T-helper 1 cell treated with Interleukin-12 subunit alpha and Interleukin-12 subunit beta and Interleukin-4 antibody, amounts not matched to agents 30 μg/mL and 1 μg/mL, for 36 hours (primary cell): ENCODE measurements at regions not wholly inside any gene's neighbourhood (a gene's known extent, or its start where the extent isn't known, plus 50 kb on each side); places are given as distances from the start of the nearest gene placed in this dataset.
A peak's percentile ranks its signal among the peaks of the same experiment; 100 is the strongest.
"Not testable (repeated sequence)": the region's sequence is repeated elsewhere in the genome, so short reads cannot be mapped to it uniquely, and the experiment has no call there.

Experiments used
- H3K27ac Mint-ChIP-seq: one replicate; pipeline ENCODE4 v1.8.0; 2021; ENCODE audit warnings: mild to moderate bottlenecking, mixed read lengths
- H3K27me3 Mint-ChIP-seq: one replicate; pipeline ENCODE4 v1.8.0; 2021; ENCODE audit warnings: low read depth, mixed read lengths
- H3K36me3 Mint-ChIP-seq: one replicate; pipeline ENCODE4 v1.8.0; 2021; ENCODE audit warnings: low read depth, mixed read lengths
- H3K4me1 Mint-ChIP-seq: one replicate; pipeline ENCODE4 v1.8.0; 2021; ENCODE audit warnings: low read depth, mixed read lengths
- H3K4me3 Mint-ChIP-seq: one replicate; pipeline ENCODE4 v1.8.0; 2021; ENCODE audit warnings: mild to moderate bottlenecking, moderate library complexity, mixed read lengths
- H3K9me3 Mint-ChIP-seq: one replicate; pipeline ENCODE4 v1.8.0; 2021; ENCODE audit warnings: mixed read lengths

DNA sequence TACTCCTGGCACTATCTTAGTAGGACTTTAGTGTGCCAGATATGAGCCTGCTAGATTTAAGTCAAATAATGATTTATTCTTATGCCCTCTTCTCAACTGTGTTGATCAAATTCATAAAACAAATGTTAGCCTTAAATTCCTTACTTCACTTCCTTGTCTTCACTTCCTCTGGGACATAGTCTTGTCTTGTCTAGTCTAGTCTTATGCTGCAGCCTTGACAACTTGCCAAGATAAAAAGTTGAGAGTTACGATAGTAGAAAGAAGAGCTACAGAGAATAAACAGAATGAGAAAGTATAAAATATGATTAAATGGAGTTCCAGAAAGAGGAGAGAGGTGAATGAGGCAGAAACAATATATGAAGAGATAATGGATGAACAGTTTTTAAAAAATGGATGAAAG, 378.1 kb downstream of the DAD1 start:
- Mint-ChIP-seq H3K4me1 (peaks cover 2% of the 10 kb centered on the region), H3K36me3 (no peaks in the 10 kb centered on the region), H3K4me3 (no peak overlapping the region), H3K27me3 (peaks cover 4% of the 10 kb centered on the region), H3K9me3 (no peaks in the 10 kb centered on the region), H3K27ac (no peak overlapping the region)

DNA sequence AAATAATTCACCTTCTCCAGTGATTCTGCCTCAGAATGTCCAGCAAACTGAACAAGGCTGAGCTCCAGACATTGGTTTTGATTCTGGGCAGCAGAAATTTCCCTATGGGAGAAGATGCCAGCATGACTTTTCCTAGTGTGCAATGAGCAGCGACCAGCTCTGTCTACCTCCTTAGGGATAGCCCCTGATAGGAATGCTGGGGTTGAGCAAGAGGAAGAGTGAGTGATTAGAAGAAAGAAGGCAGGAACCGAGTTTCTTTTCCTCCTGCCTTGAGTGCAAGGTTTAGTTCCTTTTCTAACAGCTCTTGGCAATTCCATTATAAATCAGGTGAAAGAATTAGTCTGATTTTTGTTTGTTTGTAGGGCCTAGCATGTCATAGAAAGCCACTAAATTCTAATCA, 379.0 kb downstream of the DAD1 start:
- H3K36me3 Mint-ChIP-seq: no peaks in the 10 kb centered on the region
- H3K27ac Mint-ChIP-seq: no peak overlapping the region
- H3K4me3 Mint-ChIP-seq: no peak overlapping the region
- peaks cover 4% of the 10 kb centered on the region for H3K27me3 Mint-ChIP-seq
- peaks cover 2% of the 10 kb centered on the region for H3K4me1 Mint-ChIP-seq
- no peaks in the 10 kb centered on the region for H3K9me3 Mint-ChIP-seq

DNA sequence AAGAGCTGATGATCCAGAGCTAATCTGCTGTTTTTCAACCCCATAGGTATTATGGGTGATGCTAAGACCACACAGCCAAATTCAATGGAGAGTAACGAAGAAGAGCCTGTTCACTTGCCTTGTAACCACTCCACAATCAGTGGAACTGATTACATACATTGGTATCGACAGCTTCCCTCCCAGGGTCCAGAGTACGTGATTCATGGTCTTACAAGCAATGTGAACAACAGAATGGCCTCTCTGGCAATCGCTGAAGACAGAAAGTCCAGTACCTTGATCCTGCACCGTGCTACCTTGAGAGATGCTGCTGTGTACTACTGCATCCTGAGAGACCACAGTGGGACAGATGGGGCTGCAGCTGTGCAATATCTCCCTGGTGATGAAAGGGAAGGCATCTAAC, 386.0 kb downstream of the DAD1 start:
- no peaks in the 10 kb centered on the region for H3K9me3 Mint-ChIP-seq
- H3K27ac Mint-ChIP-seq: peak overlapping the region; percentile 69
- H3K4me1 Mint-ChIP-seq: peaks cover 12% of the 10 kb centered on the region
- peaks cover 2% of the 10 kb centered on the region for H3K36me3 Mint-ChIP-seq
- H3K27me3 Mint-ChIP-seq: no peaks in the 10 kb centered on the region
- H3K4me3 Mint-ChIP-seq: peak overlapping the region; percentile 78

- Mint-ChIP-seq H3K9me3 (no peaks in the 10 kb centered on the region), H3K27me3 (no peaks in the 10 kb centered on the region), H3K4me3 (peak overlapping the region; percentile 78), H3K36me3 (peaks cover 4% of the 10 kb centered on the region), H3K4me1 (peaks cover 12% of the 10 kb centered on the region), H3K27ac (peak overlapping the region; percentile 69)
Observed at GRCh38 chr14:22202313-22202712, 386.7 kb downstream of the DAD1 start.

DNA sequence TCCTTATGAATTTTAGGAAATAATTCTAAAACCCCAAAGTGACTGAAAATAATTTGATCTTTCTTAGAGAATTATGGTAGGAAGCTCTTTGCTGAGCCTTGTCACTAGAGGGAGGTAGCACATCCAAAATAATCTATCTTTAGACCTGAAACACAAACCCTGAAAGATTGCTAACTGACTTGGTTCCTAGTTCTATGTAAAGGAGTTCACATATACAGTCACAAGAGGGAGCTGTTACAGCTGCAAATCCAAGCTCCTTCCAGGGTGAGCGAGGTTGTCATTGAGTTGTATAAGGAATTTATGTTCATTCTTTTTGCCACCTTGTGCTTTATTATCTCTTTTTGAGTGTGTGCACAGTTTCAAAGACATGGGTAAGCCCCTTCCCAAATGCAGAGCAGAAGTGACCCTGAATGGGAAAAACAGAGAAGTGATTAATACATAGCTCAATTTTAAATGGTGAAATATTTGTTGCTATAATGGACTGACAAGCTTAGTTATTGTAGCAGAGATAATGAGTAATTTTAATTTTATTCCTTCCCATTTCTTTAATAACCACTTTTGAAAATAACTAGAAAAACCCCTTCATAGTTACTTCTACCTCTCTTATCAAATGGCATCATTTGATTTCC, 387.9 kb downstream of the DAD1 start:
- Mint-ChIP-seq H3K9me3 (no peaks in the 10 kb centered on the region), H3K4me1 (peaks cover 12% of the 10 kb centered on the region), H3K27ac (peak overlapping the region; percentile 45), H3K36me3 (peaks cover 4% of the 10 kb centered on the region), H3K4me3 (no peak overlapping the region), H3K27me3 (no peaks in the 10 kb centered on the region)

DNA sequence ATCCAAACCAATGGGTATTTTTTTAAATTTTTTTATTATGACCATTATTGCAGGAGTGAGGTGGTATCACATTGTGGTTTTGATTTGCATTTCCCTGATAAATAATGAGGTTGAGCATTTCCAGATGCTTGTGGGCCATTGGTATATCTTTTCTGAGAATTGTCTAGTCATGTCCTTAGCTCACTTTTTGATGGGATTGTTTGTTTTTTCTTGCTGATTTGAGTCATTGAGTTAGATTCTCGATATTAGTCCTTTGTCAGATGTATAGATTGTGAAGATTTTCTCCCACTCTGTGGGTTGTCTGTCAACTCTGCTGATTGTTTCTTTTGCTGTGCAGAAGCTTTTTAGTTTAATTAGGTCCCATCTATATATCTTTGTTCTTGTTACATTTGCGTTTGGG, 388.9 kb downstream of the DAD1 start:
- not testable (repeated sequence) for H3K36me3 Mint-ChIP-seq
- peaks cover 12% of the 10 kb centered on the region for H3K4me1 Mint-ChIP-seq
- peak overlapping the region; percentile 55 for H3K27ac Mint-ChIP-seq

DNA sequence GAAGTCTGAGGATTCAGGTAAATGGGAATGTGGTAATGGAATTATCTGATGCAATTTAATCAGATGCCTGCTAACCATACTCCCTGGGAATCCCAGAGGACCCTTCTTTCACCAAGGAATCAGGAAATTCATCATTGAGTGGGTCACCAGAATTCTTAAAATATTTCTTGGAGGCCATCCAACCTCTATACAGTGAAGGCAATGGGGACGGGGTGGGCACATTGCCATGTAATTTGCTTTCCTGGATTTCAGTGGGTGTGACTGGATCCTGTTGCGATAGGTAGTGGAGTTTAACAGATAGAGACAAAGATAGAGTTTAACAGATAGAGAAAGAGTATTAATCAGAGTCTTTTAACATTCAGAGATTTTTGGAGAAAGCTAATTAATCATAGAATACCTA, 394.4 kb downstream of the DAD1 start:
- no peak overlapping the region for H3K4me3 Mint-ChIP-seq
- peaks cover 2% of the 10 kb centered on the region for H3K36me3 Mint-ChIP-seq
- H3K4me1 Mint-ChIP-seq: no peaks in the 10 kb centered on the region
- no peaks in the 10 kb centered on the region for H3K9me3 Mint-ChIP-seq
- no peak overlapping the region for H3K27ac Mint-ChIP-seq
- H3K27me3 Mint-ChIP-seq: no peaks in the 10 kb centered on the region

More for the DNA sequence above, 388.9 kb downstream of the DAD1 start:
- H3K27me3 Mint-ChIP-seq, H3K4me3 Mint-ChIP-seq, H3K9me3 Mint-ChIP-seq: not testable (repeated sequence)

DNA sequence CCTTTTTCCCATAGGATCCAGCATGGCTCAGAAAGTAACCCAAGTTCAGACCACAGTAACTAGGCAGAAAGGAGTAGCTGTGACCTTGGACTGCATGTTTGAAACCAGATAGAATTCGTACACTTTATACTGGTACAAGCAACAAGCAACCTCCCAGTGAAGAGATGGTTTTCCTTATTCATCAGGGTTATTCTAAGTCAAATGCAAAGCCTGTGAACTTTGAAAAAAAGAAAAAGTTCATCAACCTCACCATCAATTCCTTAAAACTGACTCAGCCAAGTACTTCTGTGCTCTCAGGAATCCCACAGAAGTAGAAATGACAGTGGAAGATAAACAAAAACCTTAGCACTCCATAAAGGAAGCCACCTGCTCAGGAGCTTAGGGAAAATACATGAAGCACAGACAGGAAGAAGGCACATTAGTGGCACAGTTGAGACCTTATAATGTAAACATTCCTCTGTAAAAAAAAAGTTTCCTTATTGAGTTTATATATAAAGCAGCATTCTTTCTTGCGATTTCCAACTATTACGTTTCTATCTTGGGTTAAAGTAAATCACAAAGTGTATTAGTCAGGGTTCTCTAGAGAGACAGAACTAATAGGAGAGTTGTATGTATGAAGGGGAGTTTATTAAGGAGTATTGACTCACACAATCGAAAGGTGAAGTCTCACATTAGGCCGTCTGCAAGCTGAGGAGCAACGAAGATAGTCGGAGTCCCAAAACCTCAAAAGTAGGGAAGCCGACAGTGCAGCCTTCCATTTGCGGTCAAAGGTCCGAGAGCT, 398.4 kb downstream of the DAD1 start:
- no peak overlapping the region for H3K27ac Mint-ChIP-seq
- H3K4me1 Mint-ChIP-seq: no peaks in the 10 kb centered on the region
- H3K4me3 Mint-ChIP-seq: no peak overlapping the region
- no peaks in the 10 kb centered on the region for H3K36me3 Mint-ChIP-seq
- H3K27me3 Mint-ChIP-seq: no peaks in the 10 kb centered on the region
- H3K9me3 Mint-ChIP-seq: no peaks in the 10 kb centered on the region

DNA sequence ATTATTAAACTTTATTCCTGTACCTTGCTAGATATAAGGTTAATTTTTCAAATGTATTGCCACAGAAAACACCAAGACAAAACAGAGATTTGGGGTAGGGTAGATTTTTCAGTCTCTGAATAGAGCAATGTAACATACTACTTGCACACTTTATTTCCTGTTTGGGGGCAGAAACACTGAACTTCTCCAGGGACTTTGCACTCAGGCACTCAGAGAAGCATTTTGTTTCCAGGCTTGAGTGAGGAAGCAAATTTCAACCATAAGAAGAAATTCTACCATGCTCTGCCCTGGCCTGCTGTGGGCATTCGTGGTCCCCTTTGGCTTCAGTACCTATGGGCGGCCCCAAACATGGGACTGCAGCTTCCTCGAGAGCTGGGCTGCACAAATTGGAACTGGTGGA, 399.1 kb downstream of the DAD1 start:
- Mint-ChIP-seq H3K27me3 (no peaks in the 10 kb centered on the region), H3K36me3 (no peaks in the 10 kb centered on the region), H3K9me3 (no peaks in the 10 kb centered on the region), H3K4me3 (no peak overlapping the region), H3K4me1 (no peaks in the 10 kb centered on the region), H3K27ac (no peak overlapping the region)

DNA sequence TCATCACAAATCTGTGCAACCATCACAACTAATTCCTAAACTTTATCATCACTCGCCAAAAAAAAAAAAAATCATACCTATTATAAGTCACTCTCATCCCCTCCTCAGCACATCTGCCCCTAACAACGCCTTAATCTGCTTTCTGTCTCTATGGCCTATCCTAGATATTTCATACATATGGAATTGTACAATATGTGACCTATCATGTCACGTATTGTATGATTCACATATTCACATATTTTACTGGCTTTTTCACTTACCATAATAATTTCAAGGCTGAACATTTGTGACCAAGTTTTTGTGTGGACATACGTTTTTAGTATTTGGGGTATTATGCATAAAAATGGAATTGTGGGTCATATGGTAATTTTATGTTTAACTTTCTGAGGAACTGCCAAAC, 400.7 kb downstream of the DAD1 start:
- Mint-ChIP-seq H3K4me3 (no peak overlapping the region), H3K27me3 (no peaks in the 10 kb centered on the region), H3K27ac (no peak overlapping the region), H3K36me3 (no peaks in the 10 kb centered on the region), H3K9me3 (no peaks in the 10 kb centered on the region), H3K4me1 (no peaks in the 10 kb centered on the region)

GRCh38 chr14:22185789-22186188, 403.2 kb downstream of the DAD1 start:
- Mint-ChIP-seq H3K4me1 (no peaks in the 10 kb centered on the region), H3K27me3 (no peaks in the 10 kb centered on the region), H3K4me3 (no peak overlapping the region), H3K36me3 (no peaks in the 10 kb centered on the region), H3K27ac (no peak overlapping the region), H3K9me3 (no peaks in the 10 kb centered on the region)

DNA sequence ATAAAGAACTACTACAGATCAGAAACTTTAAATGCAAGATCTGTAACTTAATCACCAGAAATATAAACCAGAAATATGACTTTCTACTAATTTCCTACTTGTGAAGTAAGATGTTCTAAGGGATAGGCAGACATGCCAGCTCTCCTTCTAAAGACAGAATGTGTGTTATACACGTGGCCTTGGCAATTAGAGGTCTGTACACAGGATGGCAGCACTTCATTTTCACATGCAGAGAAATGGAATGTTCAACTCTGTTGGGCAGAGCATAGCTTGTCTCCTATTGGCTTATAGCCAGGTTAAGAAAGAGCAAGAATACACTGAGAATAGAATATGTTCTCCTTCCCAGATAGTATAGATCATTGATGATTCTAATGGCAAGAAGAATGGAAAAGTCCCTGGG, 403.8 kb downstream of the DAD1 start:
- Mint-ChIP-seq H3K27ac (no peak overlapping the region), H3K4me1 (no peaks in the 10 kb centered on the region), H3K9me3 (no peaks in the 10 kb centered on the region), H3K4me3 (no peak overlapping the region), H3K27me3 (no peaks in the 10 kb centered on the region), H3K36me3 (no peaks in the 10 kb centered on the region)

DNA sequence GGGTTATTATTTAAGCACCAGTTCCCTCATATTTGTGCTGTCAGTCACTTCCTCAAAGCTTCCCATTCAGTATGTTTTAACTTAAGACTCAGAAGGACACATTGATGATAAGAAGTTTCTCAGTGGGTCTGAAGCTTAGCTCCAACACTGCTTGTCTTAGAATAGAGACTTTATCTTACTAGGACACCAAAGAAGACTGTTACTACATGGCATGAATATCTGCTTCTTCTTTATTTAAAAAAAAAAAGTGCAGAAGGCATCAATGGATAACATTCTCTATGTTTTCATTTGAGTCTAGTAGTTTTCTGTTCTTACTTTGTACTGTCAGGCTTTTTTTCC, 404.2 kb downstream of the DAD1 start:
- H3K36me3 Mint-ChIP-seq: no peaks in the 10 kb centered on the region
- no peaks in the 10 kb centered on the region for H3K9me3 Mint-ChIP-seq
- no peak overlapping the region for H3K4me3 Mint-ChIP-seq
- H3K27ac Mint-ChIP-seq: no peak overlapping the region
- H3K27me3 Mint-ChIP-seq: no peaks in the 10 kb centered on the region
- no peaks in the 10 kb centered on the region for H3K4me1 Mint-ChIP-seq

DNA sequence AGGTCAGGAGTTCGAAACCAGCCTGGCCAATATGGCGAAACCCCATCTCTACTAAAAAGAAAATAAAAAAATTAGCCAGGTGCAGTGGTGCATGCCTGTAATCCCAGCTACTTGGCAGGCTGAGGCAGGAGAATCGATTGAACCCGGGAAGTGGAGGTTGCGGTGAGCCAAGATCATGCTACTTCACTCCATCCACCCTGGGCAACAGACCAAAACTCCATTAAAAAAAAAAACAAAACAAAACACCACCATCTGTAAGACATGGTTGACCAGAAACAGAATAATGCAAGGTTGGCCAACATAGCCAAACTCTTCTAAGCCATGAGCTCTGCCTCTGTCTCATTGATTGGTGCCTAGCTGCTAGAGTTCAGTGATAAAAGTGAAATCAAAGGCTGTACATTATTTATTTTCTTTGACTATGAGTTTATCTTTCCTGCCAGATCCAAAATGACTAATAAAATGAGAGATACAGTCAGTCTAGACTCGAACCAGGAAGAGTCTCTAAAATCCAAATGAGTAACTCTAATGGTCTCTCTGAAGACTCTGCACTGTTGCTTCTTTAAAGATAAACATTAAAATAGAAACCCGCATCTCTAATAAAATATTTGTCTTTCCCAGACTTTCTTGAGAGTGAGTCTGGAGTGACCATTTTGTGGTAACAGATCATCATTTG, 404.7 kb downstream of the DAD1 start:
- Mint-ChIP-seq H3K27me3 (no peaks in the 10 kb centered on the region), H3K27ac (no peak overlapping the region), H3K4me3 (no peak overlapping the region), H3K4me1 (no peaks in the 10 kb centered on the region), H3K36me3 (no peaks in the 10 kb centered on the region), H3K9me3 (no peaks in the 10 kb centered on the region)

DNA sequence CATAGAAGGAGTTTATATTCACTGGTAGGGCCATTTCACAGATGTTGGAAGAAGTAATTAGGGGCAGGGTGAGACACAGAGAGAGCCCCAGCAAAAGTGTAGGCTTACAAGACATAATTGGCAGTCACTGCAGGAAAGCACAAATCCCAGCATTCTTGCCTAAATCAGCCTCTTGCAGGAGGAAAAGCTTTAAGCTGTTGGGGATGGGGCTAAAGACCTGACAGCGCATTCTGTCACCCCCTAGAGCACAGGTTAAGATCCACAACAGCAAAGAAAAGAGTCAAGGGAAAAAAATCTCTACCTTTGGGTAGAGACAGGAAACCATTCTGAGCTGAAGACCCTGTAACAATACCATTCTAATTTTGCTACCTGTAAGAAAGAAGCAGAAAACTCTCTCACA, 409.0 kb downstream of the DAD1 start:
- Mint-ChIP-seq H3K9me3 (no peaks in the 10 kb centered on the region), H3K27me3 (no peaks in the 10 kb centered on the region), H3K36me3 (no peaks in the 10 kb centered on the region), H3K4me3 (no peak overlapping the region), H3K4me1 (peaks cover 14% of the 10 kb centered on the region), H3K27ac (no peak overlapping the region)
